ENCODE measurements at regions not wholly inside any gene's neighbourhood (a gene's known extent, or its start where the extent isn't known, plus 50 kb on each side); places are given as distances from the start of the nearest gene placed in this dataset.
"Not testable (repeated sequence)": the region's sequence is repeated elsewhere in the genome, so short reads cannot be mapped to it uniquely, and the experiment has no call there.

DNA sequence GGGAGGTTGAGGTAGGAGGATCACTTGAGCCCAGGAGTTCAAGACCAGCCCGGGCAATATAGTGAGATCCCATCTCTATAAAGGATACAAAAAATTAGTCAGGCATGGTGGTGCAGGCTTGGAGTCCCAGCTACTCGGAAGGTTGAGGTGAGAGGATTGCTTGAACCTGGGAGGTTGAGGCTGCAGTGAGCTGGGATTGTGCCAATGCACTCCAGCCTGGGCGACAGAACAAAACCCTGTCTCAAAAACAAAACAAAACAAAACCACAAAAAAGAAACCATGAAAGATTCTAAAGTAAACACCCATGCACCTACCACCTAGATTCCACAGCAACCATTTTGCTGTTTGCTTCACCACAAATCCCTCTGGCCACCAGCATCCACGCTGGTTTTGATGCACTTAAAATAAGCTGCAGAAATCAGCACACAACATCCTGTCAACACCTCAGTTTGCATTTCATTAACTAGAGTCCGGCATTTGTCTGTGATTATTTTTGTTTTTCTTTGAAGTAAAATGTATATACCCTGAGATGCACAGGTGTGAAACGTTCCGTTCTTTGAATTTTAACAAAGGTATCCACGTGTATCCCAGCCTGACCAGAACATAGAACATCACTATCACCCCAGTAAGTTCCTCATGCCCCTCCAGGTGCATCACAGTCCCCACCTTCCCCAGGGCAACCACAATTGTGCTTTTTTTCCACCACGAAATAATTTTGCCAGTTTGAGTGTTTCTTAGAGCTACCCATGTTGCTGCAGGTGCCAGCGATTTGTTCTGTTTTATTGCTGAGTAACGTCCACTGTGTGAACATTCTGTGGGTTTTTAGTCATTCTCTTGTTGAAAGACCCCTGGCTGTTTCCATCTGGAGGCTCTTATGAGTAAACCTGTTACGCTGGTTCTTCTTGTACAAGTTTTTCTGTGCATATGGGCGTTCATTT is 191.5 kb downstream of the SEC14L1 start:
- H3K9ac ChIP-seq (ENCODE audit: low read length in 2 of 2) = no peak overlapping the region
- H3K4me3 ChIP-seq (ENCODE audit: low read length in 2 of 2) = no peak overlapping the region
- no peak overlapping the region for H3K27ac ChIP-seq (ENCODE audit: low read length)
- H3K4me1 ChIP-seq (ENCODE audit: control insufficient read depth, insufficient read depth, low read length) = peaks cover 24% of the 10 kb centered on the region
- H3K36me3 ChIP-seq (ENCODE audit: control insufficient read depth in 2 of 2, insufficient read depth in 2 of 2, low read length in 2 of 2) = no peaks in the 10 kb centered on the region
- H3K9me3 ChIP-seq (ENCODE audit: control insufficient read depth in 2 of 2, low read length in 2 of 2) = no peaks in the 10 kb centered on the region
- H3K27me3 ChIP-seq (ENCODE audit: control insufficient read depth in 1 of 2, insufficient read depth in 2 of 2, low read length in 2 of 2) = no peaks in the 10 kb centered on the region

DNA sequence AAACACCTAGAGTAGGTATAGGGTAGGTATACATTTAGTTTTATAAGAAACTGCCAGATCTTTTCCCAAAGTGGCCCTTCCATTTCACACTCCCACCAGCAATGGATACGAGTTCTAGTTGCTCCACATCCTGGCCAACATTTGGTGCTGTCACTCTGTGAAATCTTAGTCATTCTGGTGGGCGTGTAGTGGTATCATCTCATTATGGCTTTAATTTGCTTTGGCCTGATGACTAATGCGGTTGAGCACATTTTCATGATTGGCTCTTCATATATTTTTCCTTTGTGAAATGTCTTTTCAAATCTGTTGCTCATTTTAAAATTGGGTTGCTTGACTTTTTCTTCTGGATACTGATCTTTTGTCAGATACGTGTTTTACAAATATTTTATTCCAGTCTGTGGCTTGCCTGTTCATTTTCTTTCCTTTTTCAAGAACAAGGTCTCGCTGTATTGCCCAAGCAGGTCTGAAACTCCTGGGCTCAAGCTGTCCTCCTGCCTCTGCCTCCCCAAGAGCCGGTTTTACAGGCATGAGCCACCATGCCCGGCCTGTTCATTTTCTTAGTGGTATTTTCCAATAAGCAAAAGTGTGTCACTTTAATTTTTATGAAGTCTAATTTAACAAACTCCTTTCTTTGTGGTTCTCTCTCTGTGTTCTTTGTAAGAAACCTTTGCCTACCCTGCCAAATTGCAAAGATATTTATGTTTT is 192.4 kb downstream of the SEC14L1 start:
- Histone ChIP-seq H3K9ac (ENCODE audit: low read length in 2 of 2) (no peak overlapping the region), H3K4me1 (ENCODE audit: control insufficient read depth, insufficient read depth, low read length) (peaks cover 18% of the 10 kb centered on the region), H3K4me3 (ENCODE audit: low read length in 2 of 2) (no peak overlapping the region), H3K36me3 (ENCODE audit: control insufficient read depth in 2 of 2, insufficient read depth in 2 of 2, low read length in 2 of 2) (no peaks in the 10 kb centered on the region), H3K27me3 (ENCODE audit: control insufficient read depth in 1 of 2, insufficient read depth in 2 of 2, low read length in 2 of 2) (no peaks in the 10 kb centered on the region), H3K9me3 (ENCODE audit: control insufficient read depth in 2 of 2, low read length in 2 of 2) (no peaks in the 10 kb centered on the region), H3K27ac (ENCODE audit: low read length) (no peak overlapping the region)

DNA sequence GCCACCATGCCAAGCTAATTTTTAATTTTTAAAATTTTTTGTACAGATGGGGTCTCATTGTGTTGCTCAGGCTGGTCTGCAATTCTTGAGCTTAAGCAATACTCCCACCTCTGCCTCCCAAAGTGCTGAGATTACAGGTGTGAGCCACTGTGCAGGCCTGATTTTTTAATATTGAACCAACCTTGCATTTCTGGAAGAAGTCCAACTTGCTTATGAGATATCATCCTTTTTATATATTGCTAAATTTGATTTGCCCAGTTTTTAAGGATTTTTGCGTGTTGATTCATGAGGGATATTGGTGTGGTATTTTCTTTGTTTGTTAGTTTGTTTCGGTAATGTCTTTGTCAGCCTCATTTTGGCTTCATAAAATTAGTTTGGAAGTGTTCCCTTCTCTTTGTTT is 196.4 kb downstream of the SEC14L1 start:
- H3K27me3 ChIP-seq (ENCODE audit: control insufficient read depth in 1 of 2, insufficient read depth in 2 of 2, low read length in 2 of 2) = no peaks in the 10 kb centered on the region
- no peak overlapping the region for H3K9ac ChIP-seq (ENCODE audit: low read length in 2 of 2)
- H3K9me3 ChIP-seq (ENCODE audit: control insufficient read depth in 2 of 2, low read length in 2 of 2) = no peaks in the 10 kb centered on the region
- H3K4me3 ChIP-seq (ENCODE audit: low read length in 2 of 2) = no peak overlapping the region
- no peaks in the 10 kb centered on the region for H3K36me3 ChIP-seq (ENCODE audit: control insufficient read depth in 2 of 2, insufficient read depth in 2 of 2, low read length in 2 of 2)
- no peak overlapping the region for H3K27ac ChIP-seq (ENCODE audit: low read length)
- peaks cover 2% of the 10 kb centered on the region for H3K4me1 ChIP-seq (ENCODE audit: control insufficient read depth, insufficient read depth, low read length)

- H3K4me3 ChIP-seq (ENCODE audit: low read length in 2 of 2) = no peak overlapping the region
- H3K36me3 ChIP-seq (ENCODE audit: control insufficient read depth in 2 of 2, insufficient read depth in 2 of 2, low read length in 2 of 2) = no peaks in the 10 kb centered on the region
- H3K9me3 ChIP-seq (ENCODE audit: control insufficient read depth in 2 of 2, low read length in 2 of 2) = no peaks in the 10 kb centered on the region
- no peak overlapping the region for H3K27ac ChIP-seq (ENCODE audit: low read length)
- H3K27me3 ChIP-seq (ENCODE audit: control insufficient read depth in 1 of 2, insufficient read depth in 2 of 2, low read length in 2 of 2) = no peaks in the 10 kb centered on the region
- H3K9ac ChIP-seq (ENCODE audit: low read length in 2 of 2) = no peak overlapping the region
- peaks cover 2% of the 10 kb centered on the region for H3K4me1 ChIP-seq (ENCODE audit: control insufficient read depth, insufficient read depth, low read length)
Measured at GRCh38 chr17:77341069-77341541, 200.3 kb downstream of the SEC14L1 start.

DNA sequence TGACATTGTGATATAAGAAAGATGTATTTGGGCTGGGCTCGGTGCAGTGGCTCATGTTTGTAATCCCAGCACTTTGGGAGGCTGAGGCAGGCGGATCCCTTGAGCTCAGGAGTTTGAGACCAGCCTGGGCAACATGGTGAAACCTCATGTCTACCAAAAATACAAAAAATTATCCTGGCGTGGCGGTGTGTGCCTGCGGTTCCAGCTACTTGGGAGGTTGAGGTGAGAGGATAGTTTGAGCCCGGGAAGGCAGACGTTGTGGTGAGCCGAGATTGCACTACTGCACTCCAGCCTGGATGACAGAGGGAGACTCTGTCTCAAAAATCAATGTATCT is 201.9 kb downstream of the SEC14L1 start:
- H3K9ac ChIP-seq (ENCODE audit: low read length in 2 of 2); H3K4me1 ChIP-seq (ENCODE audit: control insufficient read depth, insufficient read depth, low read length); H3K27me3 ChIP-seq (ENCODE audit: control insufficient read depth in 1 of 2, insufficient read depth in 2 of 2, low read length in 2 of 2); H3K9me3 ChIP-seq (ENCODE audit: control insufficient read depth in 2 of 2, low read length in 2 of 2); H3K4me3 ChIP-seq (ENCODE audit: low read length in 2 of 2); H3K27ac ChIP-seq (ENCODE audit: low read length); H3K36me3 ChIP-seq (ENCODE audit: control insufficient read depth in 2 of 2, insufficient read depth in 2 of 2, low read length in 2 of 2): not testable (repeated sequence)

DNA sequence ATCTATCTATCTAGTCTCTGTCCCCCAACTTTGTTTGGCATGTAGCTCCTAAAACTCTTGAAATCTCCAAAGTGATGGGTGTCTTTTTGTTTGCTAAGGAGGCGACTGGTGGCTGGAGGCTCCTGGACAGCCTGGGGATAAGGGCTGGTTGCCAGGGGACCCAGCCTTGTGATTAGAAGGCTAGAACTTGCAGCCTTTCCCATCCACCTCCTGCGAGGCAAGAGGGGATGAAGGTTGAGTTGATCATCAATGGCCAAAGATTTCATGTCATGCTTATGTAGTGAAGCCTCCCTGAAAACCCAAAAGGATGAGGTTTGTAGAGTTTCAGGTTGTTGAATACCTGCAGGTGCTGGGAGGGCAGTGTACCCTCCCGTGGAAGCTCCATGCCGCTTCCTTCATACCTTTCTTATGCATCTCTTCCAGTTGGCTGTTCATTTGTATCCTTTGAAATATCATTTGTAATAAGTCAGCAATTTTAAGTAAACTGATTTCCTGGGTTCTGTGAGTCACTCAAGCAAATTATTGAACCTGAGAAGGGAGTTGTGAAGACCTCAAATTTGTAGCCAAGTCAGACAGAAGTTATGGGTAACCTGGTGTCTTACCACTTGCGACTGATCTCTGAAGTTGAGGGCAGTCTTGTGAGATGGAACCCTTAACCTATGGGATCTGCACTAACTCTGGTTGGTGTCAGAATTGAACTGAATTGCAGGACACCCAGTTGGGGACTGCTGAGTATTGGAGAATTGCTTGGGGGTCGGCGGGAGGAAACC is 202.4 kb downstream of the SEC14L1 start:
- H3K9me3 ChIP-seq (ENCODE audit: control insufficient read depth in 2 of 2, low read length in 2 of 2) = no peaks in the 10 kb centered on the region
- H3K9ac ChIP-seq (ENCODE audit: low read length in 2 of 2) = no peak overlapping the region
- H3K4me1 ChIP-seq (ENCODE audit: control insufficient read depth, insufficient read depth, low read length) = peaks cover 2% of the 10 kb centered on the region
- no peaks in the 10 kb centered on the region for H3K36me3 ChIP-seq (ENCODE audit: control insufficient read depth in 2 of 2, insufficient read depth in 2 of 2, low read length in 2 of 2)
- H3K27ac ChIP-seq (ENCODE audit: low read length) = no peak overlapping the region
- H3K4me3 ChIP-seq (ENCODE audit: low read length in 2 of 2) = no peak overlapping the region
- no peaks in the 10 kb centered on the region for H3K27me3 ChIP-seq (ENCODE audit: control insufficient read depth in 1 of 2, insufficient read depth in 2 of 2, low read length in 2 of 2)

GRCh38 chr17:77344038-77344437 is 203.3 kb downstream of the SEC14L1 start:
- Histone ChIP-seq H3K27ac (ENCODE audit: low read length) (no peak overlapping the region), H3K27me3 (ENCODE audit: control insufficient read depth in 1 of 2, insufficient read depth in 2 of 2, low read length in 2 of 2) (no peaks in the 10 kb centered on the region), H3K4me1 (ENCODE audit: control insufficient read depth, insufficient read depth, low read length) (peaks cover 2% of the 10 kb centered on the region), H3K36me3 (ENCODE audit: control insufficient read depth in 2 of 2, insufficient read depth in 2 of 2, low read length in 2 of 2) (no peaks in the 10 kb centered on the region), H3K9ac (ENCODE audit: low read length in 2 of 2) (no peak overlapping the region), H3K9me3 (ENCODE audit: control insufficient read depth in 2 of 2, low read length in 2 of 2) (no peaks in the 10 kb centered on the region), H3K4me3 (ENCODE audit: low read length in 2 of 2) (no peak overlapping the region)

DNA sequence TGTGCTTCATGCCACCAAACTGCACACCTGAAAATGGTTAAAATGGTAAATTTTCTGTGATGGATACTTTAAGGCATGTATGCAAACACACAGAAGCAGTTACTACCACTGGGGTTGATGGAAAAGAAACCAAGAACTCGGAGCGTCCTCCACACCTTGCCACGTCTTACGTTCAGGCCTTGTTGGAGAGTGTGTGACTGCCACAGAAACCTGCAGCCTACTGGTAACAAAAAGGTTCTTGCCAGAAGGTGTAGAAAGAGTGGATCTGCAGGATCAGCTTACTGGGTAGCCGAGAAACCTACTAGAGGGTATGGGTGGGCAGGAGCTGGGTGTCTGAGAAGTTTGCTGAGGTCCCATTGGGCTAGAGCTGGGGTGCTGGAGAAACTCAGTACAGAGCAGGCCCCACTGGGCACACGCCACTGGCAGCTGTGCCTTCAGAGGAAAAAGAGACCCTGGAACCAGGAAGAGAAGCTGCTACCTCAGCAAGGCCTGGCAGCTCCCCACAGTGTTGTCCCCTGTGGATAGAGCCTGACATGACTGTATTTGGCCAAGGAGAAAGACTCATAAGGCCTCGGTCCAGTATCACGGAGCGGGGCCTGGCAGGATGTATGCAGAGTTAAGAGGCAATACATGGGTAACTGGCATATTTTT is 204.6 kb downstream of the SEC14L1 start:
- no peak overlapping the region for H3K4me3 ChIP-seq (ENCODE audit: low read length in 2 of 2)
- H3K9ac ChIP-seq (ENCODE audit: low read length in 2 of 2) = no peak overlapping the region
- no peaks in the 10 kb centered on the region for H3K9me3 ChIP-seq (ENCODE audit: control insufficient read depth in 2 of 2, low read length in 2 of 2)
- H3K27ac ChIP-seq (ENCODE audit: low read length) = no peak overlapping the region
- no peaks in the 10 kb centered on the region for H3K36me3 ChIP-seq (ENCODE audit: control insufficient read depth in 2 of 2, insufficient read depth in 2 of 2, low read length in 2 of 2)
- H3K4me1 ChIP-seq (ENCODE audit: control insufficient read depth, insufficient read depth, low read length) = peaks cover 7% of the 10 kb centered on the region
- no peaks in the 10 kb centered on the region for H3K27me3 ChIP-seq (ENCODE audit: control insufficient read depth in 1 of 2, insufficient read depth in 2 of 2, low read length in 2 of 2)

GRCh38 chr17:77346765-77347164 is 206.0 kb downstream of the SEC14L1 start:
- Histone ChIP-seq H3K9ac (ENCODE audit: low read length in 2 of 2) (no peak overlapping the region), H3K36me3 (ENCODE audit: control insufficient read depth in 2 of 2, insufficient read depth in 2 of 2, low read length in 2 of 2) (no peaks in the 10 kb centered on the region), H3K27ac (ENCODE audit: low read length) (no peak overlapping the region), H3K4me1 (ENCODE audit: control insufficient read depth, insufficient read depth, low read length) (peaks cover 17% of the 10 kb centered on the region), H3K4me3 (ENCODE audit: low read length in 2 of 2) (no peak overlapping the region), H3K9me3 (ENCODE audit: control insufficient read depth in 2 of 2, low read length in 2 of 2) (no peaks in the 10 kb centered on the region), H3K27me3 (ENCODE audit: control insufficient read depth in 1 of 2, insufficient read depth in 2 of 2, low read length in 2 of 2) (no peaks in the 10 kb centered on the region)

DNA sequence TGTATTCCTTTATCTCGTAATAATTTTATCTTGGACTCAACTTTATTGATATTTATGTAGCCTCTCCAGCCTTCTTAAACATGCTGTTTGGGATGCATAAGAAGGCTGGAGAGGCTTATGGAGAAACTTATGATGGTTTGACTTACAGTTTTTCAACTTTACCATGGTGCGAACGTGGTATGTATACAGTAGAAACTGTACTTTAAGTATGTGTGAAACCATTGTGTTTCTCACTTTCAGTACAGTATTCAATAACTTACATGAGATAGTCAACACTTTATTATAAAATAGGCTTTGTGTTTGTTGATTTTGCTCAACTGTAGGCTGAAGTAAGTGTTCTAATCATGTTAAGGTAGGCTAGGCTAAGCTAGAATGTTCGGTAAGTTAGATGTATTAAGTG is 206.8 kb downstream of the SEC14L1 start:
- no peak overlapping the region for H3K27ac ChIP-seq (ENCODE audit: low read length)
- H3K9ac ChIP-seq (ENCODE audit: low read length in 2 of 2) = no peak overlapping the region
- H3K27me3 ChIP-seq (ENCODE audit: control insufficient read depth in 1 of 2, insufficient read depth in 2 of 2, low read length in 2 of 2) = no peaks in the 10 kb centered on the region
- no peaks in the 10 kb centered on the region for H3K36me3 ChIP-seq (ENCODE audit: control insufficient read depth in 2 of 2, insufficient read depth in 2 of 2, low read length in 2 of 2)
- H3K4me1 ChIP-seq (ENCODE audit: control insufficient read depth, insufficient read depth, low read length) = peaks cover 18% of the 10 kb centered on the region
- no peaks in the 10 kb centered on the region for H3K9me3 ChIP-seq (ENCODE audit: control insufficient read depth in 2 of 2, low read length in 2 of 2)
- no peak overlapping the region for H3K4me3 ChIP-seq (ENCODE audit: low read length in 2 of 2)
